ENCODE measurements at regions not wholly inside any gene's neighbourhood (a gene's known extent, or its start where the extent isn't known, plus 50 kb on each side); places are given as distances from the start of the nearest gene placed in this dataset.

GRCh38 chr12:112559784-112560183 lies 141.0 kb downstream of the PTPN11 start:
- DNase-seq (ENCODE audit: low read depth) = no peak

DNA sequence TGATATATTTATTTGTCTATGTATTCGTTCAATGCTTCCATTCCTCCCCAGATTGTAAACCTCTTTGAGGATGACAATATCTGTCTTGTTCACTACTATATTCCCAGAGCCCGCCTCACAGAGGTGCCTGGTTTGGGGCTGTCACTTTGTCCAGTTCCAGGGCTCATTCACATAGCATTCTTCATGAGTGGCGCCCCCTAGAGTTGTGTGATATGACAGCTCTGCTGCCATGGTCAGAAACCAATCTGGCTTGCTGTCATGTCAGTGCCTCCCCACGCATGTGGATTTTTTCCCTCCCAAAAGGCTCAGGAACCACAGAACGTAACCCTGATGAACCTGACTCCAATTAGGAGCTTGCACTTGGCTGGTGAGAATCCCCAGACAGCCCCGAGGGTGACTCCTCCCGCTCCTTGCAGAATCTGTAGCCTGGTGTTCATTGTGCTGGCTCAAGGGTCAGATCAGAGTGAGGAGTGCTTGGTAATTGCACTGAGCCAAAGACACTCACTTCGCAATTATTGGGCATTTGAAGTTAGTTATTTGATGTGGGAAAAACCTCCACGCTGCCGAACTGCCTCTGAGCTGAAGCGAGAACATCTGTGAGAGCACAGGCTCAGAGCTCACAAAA lies 145.5 kb downstream of the PTPN11 start:
- DNase-seq (ENCODE audit: low read depth) = no peak

- DNase-seq (ENCODE audit: low read depth) = no peak
These were observed 149.9 kb downstream of the PTPN11 start for GRCh38 chr12:112568641-112569040.

GRCh38 chr12:112570096-112570495 lies 151.3 kb downstream of the PTPN11 start:
- no peak for DNase-seq (ENCODE audit: low read depth)

- no peak for DNase-seq (ENCODE audit: low read depth)
These were observed 154.4 kb downstream of the PTPN11 start for GRCh38 chr12:112573141-112573540.

- no peak for DNase-seq (ENCODE audit: low read depth)
These were observed 156.3 kb downstream of the PTPN11 start for GRCh38 chr12:112574896-112575558.

DNA sequence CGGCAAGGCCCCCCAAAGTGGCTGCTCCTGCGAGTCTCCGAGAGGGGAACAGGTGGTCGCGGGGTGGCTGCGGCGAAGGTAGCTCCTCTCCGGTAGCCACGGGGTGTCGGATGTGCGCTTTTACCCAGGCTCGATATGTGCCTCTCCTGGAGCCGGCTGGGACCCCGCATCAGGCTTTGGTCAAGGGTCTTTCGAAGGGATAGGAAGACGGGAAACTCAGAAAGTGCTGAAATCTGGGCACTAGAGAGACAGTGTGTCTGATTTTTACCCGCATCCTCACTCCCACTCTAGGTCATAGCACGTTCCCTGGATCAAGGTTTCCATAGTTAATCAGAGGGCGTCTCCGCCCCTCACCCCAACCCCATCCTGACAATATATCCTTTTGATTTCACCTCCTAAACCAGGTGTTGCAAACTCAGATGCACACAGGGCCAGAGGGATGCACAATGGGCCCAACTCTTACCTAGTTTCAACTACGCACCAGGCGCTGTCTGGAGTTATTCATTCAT lies 156.9 kb downstream of the PTPN11 start:
- DNase-seq (ENCODE audit: low read depth) = no peak

DNA sequence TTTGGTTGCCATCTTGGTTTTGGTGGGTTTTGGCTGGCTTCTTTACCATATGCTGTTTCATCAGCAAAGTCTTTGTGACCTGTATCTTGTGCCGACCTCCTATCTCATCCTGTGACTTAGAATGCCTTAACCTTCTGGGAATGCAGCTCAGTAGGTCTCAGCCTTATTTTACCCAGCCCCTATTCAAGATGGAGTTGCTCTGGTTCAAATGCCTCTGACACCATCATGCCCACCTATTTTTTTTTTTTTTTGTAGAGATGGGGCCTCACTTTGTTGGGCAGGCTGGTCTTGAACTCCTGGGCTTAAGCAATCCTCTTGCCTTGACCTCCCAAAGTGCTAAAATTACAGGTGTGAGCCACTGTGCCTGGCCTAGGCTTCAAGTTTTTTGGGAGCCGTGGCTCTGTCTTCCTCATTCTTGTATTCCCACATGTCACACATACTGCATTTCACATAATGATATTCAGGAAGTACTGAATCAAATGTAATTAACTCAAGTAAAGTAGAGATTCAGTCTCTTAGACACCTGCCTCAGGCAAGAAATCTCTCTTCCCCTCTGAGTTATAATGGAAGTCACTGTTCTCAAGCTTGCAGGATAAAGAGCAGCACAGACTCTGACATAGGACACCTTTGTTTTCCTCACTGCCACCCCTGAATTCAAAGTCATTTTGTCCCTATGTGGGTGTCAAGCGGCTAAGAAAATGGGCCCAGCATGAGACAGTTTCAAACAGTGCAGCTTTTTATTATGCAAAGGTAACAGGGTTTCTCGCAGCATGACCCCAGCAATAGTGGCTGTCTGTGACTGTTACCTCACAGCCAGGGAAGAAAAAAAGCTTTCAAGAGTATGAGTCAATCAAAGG lies 159.0 kb downstream of the PTPN11 start:
- DNase-seq (ENCODE audit: low read depth) = no peak

GRCh38 chr12:112584266-112584722 lies 165.5 kb downstream of the PTPN11 start:
- DNase-seq (ENCODE audit: low read depth) = no peak

- DNase-seq (ENCODE audit: low read depth) = no peak
These were observed 167.5 kb downstream of the PTPN11 start for GRCh38 chr12:112586148-112586783.

- DNase-seq (ENCODE audit: low read depth) = no peak
These were observed 170.5 kb downstream of the PTPN11 start for GRCh38 chr12:112589275-112589674.

DNA sequence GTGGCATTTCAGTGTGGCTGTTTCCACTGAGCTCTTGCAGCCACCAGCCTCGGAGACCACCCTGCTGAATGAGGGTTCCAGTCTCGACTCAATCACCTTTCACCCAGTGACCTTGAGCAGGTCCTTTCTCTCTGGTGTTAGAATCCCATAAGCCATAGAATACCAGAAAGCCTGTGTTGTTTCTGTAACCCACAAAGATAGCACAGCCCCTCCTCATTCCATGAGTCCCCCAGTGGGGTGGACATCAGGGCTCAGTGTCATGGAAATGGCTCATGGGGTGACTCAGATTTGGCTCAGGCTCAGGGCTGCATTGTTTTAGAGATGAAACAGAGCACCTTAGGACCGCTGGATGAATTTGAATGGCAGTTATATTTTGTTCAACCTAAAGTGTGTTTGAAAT lies 171.5 kb downstream of the PTPN11 start:
- no peak for DNase-seq (ENCODE audit: low read depth)

DNA sequence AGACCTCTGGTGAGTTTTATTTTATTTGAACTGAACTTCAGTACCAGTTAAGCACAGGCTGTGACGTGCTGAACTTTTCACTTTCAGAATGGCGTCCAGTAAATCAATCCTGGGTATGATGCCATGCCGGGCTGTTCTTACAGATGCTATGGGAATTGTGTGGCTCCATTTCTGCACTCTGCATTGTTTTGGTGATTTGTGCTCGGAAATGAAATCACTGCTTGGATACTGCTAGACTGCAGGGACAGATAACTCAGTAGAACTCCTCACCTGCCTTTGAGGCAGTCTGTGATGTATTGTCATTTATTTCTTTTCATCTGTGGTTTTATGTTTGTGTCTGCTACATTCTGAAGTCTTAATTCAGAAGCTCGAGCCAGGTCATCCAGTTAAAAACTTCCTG lies 172.7 kb downstream of the PTPN11 start:
- no peak for DNase-seq (ENCODE audit: low read depth)

- no peak for DNase-seq (ENCODE audit: low read depth)
These were observed 176.7 kb downstream of the PTPN11 start for GRCh38 chr12:112595410-112595809.

- no peak for DNase-seq (ENCODE audit: low read depth)
These were observed 179.2 kb downstream of the PTPN11 start for GRCh38 chr12:112597986-112598385.

DNA sequence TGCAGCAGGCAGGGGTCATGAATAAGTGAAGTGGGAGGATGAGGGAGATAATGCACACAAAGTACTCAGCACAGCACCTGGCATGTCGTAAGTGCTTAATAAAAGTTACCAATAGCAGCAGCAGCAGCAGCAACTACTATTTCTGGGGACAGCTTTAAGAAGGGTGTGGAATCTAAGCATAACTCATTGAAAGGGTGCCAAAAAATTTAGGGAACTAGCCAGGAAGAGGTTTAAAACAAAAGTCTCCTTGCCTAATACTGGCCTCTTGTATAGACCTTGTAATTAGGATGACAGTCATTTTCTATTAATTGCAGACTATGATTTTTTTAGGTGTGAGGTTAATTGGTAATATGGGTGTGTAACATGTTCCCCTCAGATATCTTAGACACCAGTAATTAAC lies 179.9 kb downstream of the PTPN11 start:
- no peak for DNase-seq (ENCODE audit: low read depth)

- DNase-seq (ENCODE audit: low read depth) = peak; percentile 15
These were observed 181.1 kb downstream of the PTPN11 start for GRCh38 chr12:112599871-112600270.

DNA sequence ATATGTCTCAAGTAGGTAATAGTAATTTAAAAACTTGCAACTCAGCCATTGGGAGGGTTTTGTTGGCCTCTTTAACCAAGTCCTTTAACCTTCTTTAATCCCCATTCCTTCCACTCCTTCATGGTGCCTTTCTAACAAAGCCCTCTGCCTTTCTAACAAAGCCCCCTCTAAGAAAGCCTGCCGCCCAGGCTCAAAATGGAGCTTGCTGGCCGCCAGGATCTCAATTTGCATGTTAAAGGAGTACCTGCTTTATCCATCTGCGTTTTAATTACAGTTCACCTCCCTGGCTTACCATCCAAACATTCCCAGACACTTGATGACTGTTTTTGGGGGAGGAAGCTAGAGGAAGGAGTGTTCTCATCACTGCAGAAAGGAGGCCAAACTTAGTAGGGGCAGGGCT lies 183.4 kb downstream of the PTPN11 start:
- DNase-seq (ENCODE audit: low read depth) = no peak

- no peak for DNase-seq (ENCODE audit: low read depth)
These were observed 184.8 kb upstream of the RPH3A start for GRCh38 chr12:112606611-112607365.

- DNase-seq (ENCODE audit: low read depth) = no peak
These were observed 184.1 kb upstream of the RPH3A start for GRCh38 chr12:112607427-112607826.

- DNase-seq (ENCODE audit: low read depth) = no peak
These were observed 179.6 kb upstream of the RPH3A start for GRCh38 chr12:112611908-112612307.

DNA sequence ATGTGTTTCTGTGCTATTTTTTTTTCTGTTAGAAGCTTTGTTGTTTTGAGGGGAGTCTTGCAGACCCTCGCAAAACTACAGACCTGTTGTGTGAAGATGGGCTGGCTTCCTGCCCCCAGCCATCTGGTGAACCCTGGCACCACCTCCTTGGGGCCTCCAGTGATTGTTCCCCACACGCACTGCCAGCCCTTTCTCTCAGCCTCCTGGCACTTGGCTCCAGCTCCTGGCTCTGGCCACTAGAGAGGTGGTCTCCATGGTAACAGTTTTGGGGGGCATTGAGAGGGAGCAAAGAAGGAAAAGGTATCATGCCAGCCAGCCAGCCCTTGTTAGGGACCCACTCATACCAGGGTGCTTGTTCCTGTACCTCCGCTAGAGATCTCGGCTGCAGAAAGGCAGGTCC lies 176.4 kb upstream of the RPH3A start:
- DNase-seq (ENCODE audit: low read depth) = no peak
